ENCODE measurements at regions not wholly inside any gene's neighbourhood (a gene's known extent, or its start where the extent isn't known, plus 50 kb on each side); places are given as distances from the start of the nearest gene placed in this dataset.
"Not testable (repeated sequence)": the region's sequence is repeated elsewhere in the genome, so short reads cannot be mapped to it uniquely, and the experiment has no call there.

DNA sequence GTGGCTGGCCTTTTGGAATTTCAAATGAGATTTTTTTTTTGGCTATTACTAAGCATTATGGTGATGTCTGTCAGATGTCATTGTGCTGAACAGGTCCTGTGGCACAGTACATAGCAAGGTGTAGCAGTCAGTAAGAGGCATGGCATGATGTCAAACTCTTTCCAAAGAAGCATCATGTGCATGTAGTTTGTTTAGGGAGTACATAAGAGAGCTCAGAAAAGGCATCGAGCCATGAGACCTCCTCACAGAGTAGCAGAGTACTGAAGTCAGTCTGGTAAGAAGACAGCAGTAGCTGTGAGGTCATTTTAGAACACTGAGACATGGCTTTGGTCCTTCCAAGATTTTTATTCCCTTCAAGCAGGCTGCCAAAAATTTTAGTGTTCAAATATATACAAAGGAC, 134.9 kb upstream of the SPRED1 start:
- Histone ChIP-seq H3K4me3 (ENCODE audit: control extremely low read depth in 1 of 5, extremely low read depth in 1 of 5, insufficient read depth in 1 of 5, low read depth in 2 of 5, low read length in 4 of 5) (no peak overlapping the region), H3K36me3 (replicated peaks in 1 of 2; ENCODE audit: control extremely low read depth in 1 of 2, control insufficient read depth in 1 of 2, extremely low read depth in 1 of 2, insufficient read depth in 2 of 2, low read length in 1 of 2) (no peaks in the 10 kb centered on the region), H3K79me2 (ENCODE audit: control insufficient read depth, insufficient read depth, low read length) (no peaks in the 10 kb centered on the region), H3K27ac (ENCODE audit: low read length in 2 of 2) (no peak overlapping the region), H4K20me1 (ENCODE audit: control insufficient read depth, insufficient read depth, low read length, poor library complexity, severe bottlenecking) (no peaks in the 10 kb centered on the region), H3K9ac (ENCODE audit: low read length) (no peak overlapping the region), H3K4me1 (ENCODE audit: control insufficient read depth in 2 of 2, insufficient read depth in 2 of 2, low read length in 2 of 2) (peaks cover 0 to 11% of the 10 kb centered on the region in 2 donors), H3K9me3 (ENCODE audit: control extremely low read depth in 1 of 3, control insufficient read depth in 2 of 3, insufficient read depth in 1 of 3, low read length in 2 of 3) (peaks cover 0 to 10% (median 0%) of the 10 kb centered on the region in 3 donors), H3K27me3 (replicated peaks in 1 of 4; ENCODE audit: control extremely low read depth in 1 of 4, control insufficient read depth in 3 of 4, insufficient read depth in 4 of 4, low read length in 3 of 4) (no peaks in the 10 kb centered on the region), H2AFZ (ENCODE audit: insufficient read depth, low read depth, low read length, poor library complexity, severe bottlenecking) (no peak overlapping the region), H3K4me2 (replicated peaks; ENCODE audit: low read depth, low read length, poor library complexity, severe bottlenecking) (no peak overlapping the region)
- H3K27me3 Mint-ChIP-seq: peaks cover 7% of the 10 kb centered on the region
- ATAC-seq (ENCODE audit: low read depth): no peak
- no peak overlapping the region for H3K27ac Mint-ChIP-seq
- TF ChIP-seq CTCF (IDR thresholded peaks at IDR 0.05) (no peak), EZH2 (IDR thresholded peaks at IDR 0.05; ENCODE audit: borderline replicate concordance, insufficient read depth, low read depth, low read length, poor library complexity, severe bottlenecking) (no peak)
- intact Hi-C loops (cut with micrococcal nuclease): no loop called here
- H3K4me1 Mint-ChIP-seq: peaks cover 14% of the 10 kb centered on the region
- WGBS (ENCODE audit: insufficient coverage): 100% methylated on average over 1 of the region's 1 CpG
- ChIA-PET POLR2A (no interaction called here), CTCF (no interaction called here)
- no peak overlapping the region for H3K4me3 Mint-ChIP-seq
- peaks cover 2% of the 10 kb centered on the region for H3K9me3 Mint-ChIP-seq (ENCODE audit: insufficient read depth)
- no peak for DNase-seq

GRCh38 chr15:38119865-38120264, 132.8 kb upstream of the SPRED1 start:
- ATAC-seq (ENCODE audit: low read depth) (peak; percentile 14), DNase-seq (peak; percentile 13)
- H3K27me3 ChIP-seq (replicated peaks in 1 of 4; ENCODE audit: control extremely low read depth in 1 of 4, control insufficient read depth in 3 of 4, insufficient read depth in 4 of 4, low read length in 3 of 4); POLR2A ChIA-PET; H3K27ac ChIP-seq (ENCODE audit: low read length in 2 of 2); H3K9me3 Mint-ChIP-seq (ENCODE audit: insufficient read depth); H3K9me3 ChIP-seq (ENCODE audit: control extremely low read depth in 1 of 3, control insufficient read depth in 2 of 3, insufficient read depth in 1 of 3, low read length in 2 of 3); H3K4me2 ChIP-seq (replicated peaks; ENCODE audit: low read depth, low read length, poor library complexity, severe bottlenecking); H3K9ac ChIP-seq (ENCODE audit: low read length); H3K4me3 ChIP-seq (ENCODE audit: control extremely low read depth in 1 of 5, extremely low read depth in 1 of 5, insufficient read depth in 1 of 5, low read depth in 2 of 5, low read length in 4 of 5); intact Hi-C loops (cut with micrococcal nuclease); H3K4me3 Mint-ChIP-seq; H3K79me2 ChIP-seq (ENCODE audit: control insufficient read depth, insufficient read depth, low read length); H2AFZ ChIP-seq (ENCODE audit: insufficient read depth, low read depth, low read length, poor library complexity, severe bottlenecking); CTCF ChIA-PET; H3K27ac Mint-ChIP-seq; H3K27me3 Mint-ChIP-seq; H4K20me1 ChIP-seq (ENCODE audit: control insufficient read depth, insufficient read depth, low read length, poor library complexity, severe bottlenecking); H3K36me3 ChIP-seq (replicated peaks in 1 of 2; ENCODE audit: control extremely low read depth in 1 of 2, control insufficient read depth in 1 of 2, extremely low read depth in 1 of 2, insufficient read depth in 2 of 2, low read length in 1 of 2): not testable (repeated sequence)
- H3K4me1 ChIP-seq (ENCODE audit: control insufficient read depth in 2 of 2, insufficient read depth in 2 of 2, low read length in 2 of 2): peaks cover 0 to 11% of the 10 kb centered on the region in 2 donors
- peaks cover 14% of the 10 kb centered on the region for H3K4me1 Mint-ChIP-seq
- WGBS (ENCODE audit: insufficient coverage): 80% methylated on average over 2 of the region's 3 CpGs
